HCT116 (cell line): ENCODE measurements at regions not wholly inside any gene's neighbourhood (a gene's known extent, or its start where the extent isn't known, plus 50 kb on each side); places are given as distances from the start of the nearest gene placed in this dataset.

Source experiments
- ATAC-seq: fragments of 200-7000 bp; cut with Tn5 transposase; 2 replicates; pipeline ENCODE4 v1.9.1; 2020; ENCODE audit warnings: mild to moderate bottlenecking, moderate library complexity
- BruUV-seq: library from RNA; stranded (reverse); fragments of 400-500 nt; replicated peaks from 2 replicates; lab custom pipeline; 2021; lab: Mats Ljungman, UMichigan
- CTCF ChIA-PET: fragments of 300-600 bp; sonication (Branson Sonifier 250); formaldehyde crosslinking; loops from one replicate; lab custom pipeline; 2021; ENCODE audit warnings: antibody characterized with exemption; lab: Charles Lee
- POLR2A ChIA-PET: fragments of 300-600, 350-600 bp; sonication (Branson Sonifier 250); formaldehyde crosslinking; loops from one replicate; lab custom pipeline; 2021; ENCODE audit warnings: antibody characterized with exemption; lab: Charles Lee
- RAD21 ChIA-PET, 2 experiments: fragments of 300-600 bp; sonication (Branson Sonifier 250); formaldehyde crosslinking; loops; one replicate each; lab custom pipeline; 2023; ENCODE audit warnings: low total read pairs in 2 of 2; ENCODE audit not compliant: uncharacterized antibody in 2 of 2, unreplicated experiment in 2 of 2, low non-redundant PET in 1 of 2; lab: Charles Lee
- DNase-seq: peaks from one replicate; pipeline ENCODE4 v3.0.0-alpha.2; 2010; ENCODE audit warnings: low read depth, low spot score
- H2AFZ ChIP-seq: fragments of 200-600 bp; shearing (Covaris generic), sonication (generic); 2 replicates; pipeline ENCODE4 v1.6.1; 2017; ENCODE audit warnings: low read depth, mixed run types, mixed read lengths, antibody characterized with exemption, low read length; ENCODE audit not compliant: poor library complexity, severe bottlenecking
- H3K27ac ChIP-seq: 2 replicates; pipeline ENCODE4 v1.5.1; 2012; ENCODE audit warnings: low read depth, low read length
- H3K27me3 ChIP-seq: fragments of 200-600 bp; sonication (generic); 2 replicates; pipeline ENCODE4 v1.6.1; 2016; ENCODE audit warnings: mixed run types, low read length, mixed read lengths; ENCODE audit not compliant: insufficient read depth
- H3K36me3 ChIP-seq, 2 experiments: fragments of 200-500 bp in 1 of 2; fragments of 200-600 bp in 1 of 2; sonication (Bioruptor generic) in 1 of 2; sonication (generic) in 1 of 2; 2 replicates each; pipeline versions ENCODE4 v1.5.1 to v1.6.1; 2014 to 2016; ENCODE audit warnings: low read length in 2 of 2, inconsistent platforms in 1 of 2, mixed read lengths in 1 of 2, mixed run types in 1 of 2; ENCODE audit not compliant: insufficient read depth in 2 of 2, control insufficient read depth in 1 of 2
- H3K4me1 ChIP-seq, 2 experiments: fragments of 200-600 bp in 1 of 2; sonication (generic) in 1 of 2; 2 replicates each; pipeline versions ENCODE4 v1.5.1 to v1.6.1; 2012 to 2017; ENCODE audit warnings: low read length in 2 of 2, inconsistent platforms in 1 of 2, mild to moderate bottlenecking in 1 of 2, mixed read lengths in 1 of 2, mixed run types in 1 of 2, moderate library complexity in 1 of 2; ENCODE audit not compliant: insufficient read depth in 2 of 2, control insufficient read depth in 1 of 2
- H3K4me2 ChIP-seq: fragments of 200-600 bp; sonication (generic); 2 replicates; pipeline ENCODE4 v1.6.1; 2017; ENCODE audit warnings: mixed run types, low read length, mixed read lengths
- H3K4me3 ChIP-seq, 2 experiments: fragments of 200-600 bp in 1 of 2; sonication (generic) in 1 of 2; replicated peaks in 1 of 2; 2 replicates each; pipeline ENCODE4 v1.5.1; 2011 to 2016; ENCODE audit warnings: low read length in 2 of 2, control low read depth in 1 of 2, low read depth in 1 of 2, mild to moderate bottlenecking in 1 of 2, mixed read lengths in 1 of 2, mixed run types in 1 of 2
- H3K79me2 ChIP-seq: fragments of 200-600 bp; sonication (generic); 2 replicates; pipeline ENCODE4 v1.6.1; 2017; ENCODE audit warnings: mild to moderate bottlenecking, mixed run types, low read length, moderate library complexity, mixed read lengths; ENCODE audit not compliant: insufficient read depth
- H3K9ac ChIP-seq: fragments of 200-600 bp; sonication (generic); 2 replicates; pipeline ENCODE4 v1.6.1; 2016; ENCODE audit warnings: low read length, mixed read lengths
- H3K9me2 ChIP-seq: fragments of 200-600 bp; sonication (generic), shearing (Covaris generic); 2 replicates; pipeline ENCODE4 v1.6.1; 2017; ENCODE audit warnings: mixed run types, mild to moderate bottlenecking, moderate library complexity; ENCODE audit not compliant: insufficient read depth
- H3K9me3 ChIP-seq, 2 experiments: fragments of 200-500 bp in 1 of 2; fragments of 200-600 bp in 1 of 2; sonication (Bioruptor generic) in 1 of 2; sonication (generic) in 1 of 2; 2 replicates each; pipeline ENCODE4 v1.6.1; 2014 to 2017; ENCODE audit warnings: low read length in 2 of 2, mixed read lengths in 2 of 2, inconsistent platforms in 1 of 2, low read depth in 1 of 2, mild to moderate bottlenecking in 1 of 2, mixed run types in 1 of 2, moderate library complexity in 1 of 2; ENCODE audit not compliant: control insufficient read depth in 1 of 2, insufficient read depth in 1 of 2
- H4K20me1 ChIP-seq: fragments of 200-600 bp; sonication (generic), shearing (Covaris generic); 2 replicates; pipeline ENCODE4 v1.6.1; 2017; ENCODE audit warnings: mixed run types, mild to moderate bottlenecking, moderate library complexity; ENCODE audit not compliant: insufficient read depth
- ATF3 ChIP-seq: IDR thresholded peaks from 2 replicates; pipeline ENCODE4 v1.6.1; 2012
- CBX3 ChIP-seq: IDR thresholded peaks from 2 replicates; pipeline ENCODE4 v1.6.1; 2012; ENCODE audit warnings: low read depth
- CEBPB ChIP-seq: IDR thresholded peaks from 2 replicates; pipeline ENCODE4 v1.6.1; 2012; ENCODE audit warnings: low read depth
- ELF1 ChIP-seq: IDR thresholded peaks from 2 replicates; pipeline ENCODE4 v1.6.1; 2012; ENCODE audit warnings: low read depth, borderline replicate concordance
- EZH2 ChIP-seq: fragments of 200-600 bp; sonication (generic); IDR thresholded peaks from 2 replicates; pipeline ENCODE4 v1.6.1; 2017; ENCODE audit warnings: antibody characterized with exemption, mixed run types
- EZH2phosphoT487 ChIP-seq: fragments of 200-600 bp; IDR thresholded peaks from 2 replicates; pipeline ENCODE4 v1.6.1; 2018; ENCODE audit warnings: antibody characterized with exemption, borderline replicate concordance
- FOSL1 ChIP-seq: IDR thresholded peaks from 2 replicates; pipeline ENCODE4 v1.6.1; 2012; ENCODE audit warnings: low read depth
- JUND ChIP-seq: IDR thresholded peaks from 2 replicates; pipeline ENCODE4 v1.6.1; 2012
- POLR2A ChIP-seq: IDR thresholded peaks from 2 replicates; pipeline ENCODE4 v1.7.0; 2011; ENCODE audit warnings: borderline replicate concordance; ENCODE audit not compliant: insufficient read depth, insufficient read length; ENCODE audit errors: extremely low read depth
- POLR2AphosphoS5 ChIP-seq: IDR thresholded peaks from 2 replicates; pipeline ENCODE4 v1.6.1; 2011; ENCODE audit warnings: mild to moderate bottlenecking, low read depth, low read length, moderate library complexity
- RAD21 ChIP-seq: IDR thresholded peaks from 2 replicates; pipeline ENCODE4 v1.6.1; 2012; ENCODE audit warnings: low read depth, mild to moderate bottlenecking
- REST ChIP-seq: IDR thresholded peaks from 2 replicates; pipeline ENCODE4 v1.6.1; 2012; ENCODE audit warnings: low read depth
- SIN3A ChIP-seq: IDR thresholded peaks from 2 replicates; pipeline ENCODE4 v1.6.1; 2012; ENCODE audit warnings: low read depth
- SP1 ChIP-seq: IDR thresholded peaks from 2 replicates; pipeline ENCODE4 v1.6.1; 2012; ENCODE audit warnings: low read depth
- SRF ChIP-seq: IDR thresholded peaks from 2 replicates; pipeline ENCODE4 v1.6.1; 2012; ENCODE audit warnings: low read depth
- TCF7L2 ChIP-seq: IDR thresholded peaks from 2 replicates; pipeline ENCODE4 v1.7.0; 2011; ENCODE audit warnings: borderline replicate concordance, inconsistent platforms; ENCODE audit not compliant: insufficient read depth, insufficient read length; ENCODE audit errors: extremely low read depth
- YY1 ChIP-seq: IDR thresholded peaks from 2 replicates; pipeline ENCODE4 v1.6.1; 2011; ENCODE audit warnings: low read length, low read depth, moderate library complexity, mild to moderate bottlenecking; ENCODE audit not compliant: insufficient replicate concordance; ENCODE audit errors: extremely low read depth
- ZBTB33 ChIP-seq: IDR thresholded peaks from 2 replicates; pipeline ENCODE4 v1.6.1; 2011; ENCODE audit warnings: mild to moderate bottlenecking, low read length, moderate library complexity; ENCODE audit not compliant: insufficient replicate concordance; ENCODE audit errors: extremely low read depth
- ZFX ChIP-seq: fragments of 450-650 bp; IDR thresholded peaks from 2 replicates; pipeline ENCODE4 v1.6.1; 2017
- ZNF274 ChIP-seq: fragments of 200-500 bp; sonication (Bioruptor generic); IDR thresholded peaks from 2 replicates; pipeline ENCODE4 v1.6.1; 2014; ENCODE audit warnings: mild to moderate bottlenecking, low read depth, low read length, inconsistent platforms
- intact Hi-C: fragments of 100-400 bp; cut with micrococcal nuclease; formaldehyde crosslinking; loops from 2 replicates; pipeline ENCODE4 v1.10.0; 2022

- Histone ChIP-seq H3K27me3 (no peaks in the 10 kb centered on the region), H3K9me3 (no peaks in the 10 kb centered on the region), H3K79me2 (no peaks in the 10 kb centered on the region), H3K9me2 (no peaks in the 10 kb centered on the region), H3K9ac (no peak overlapping the region), H2AFZ (no peak overlapping the region), H3K4me2 (no peak overlapping the region), H4K20me1 (no peaks in the 10 kb centered on the region), H3K36me3 (no peaks in the 10 kb centered on the region), H3K4me1 (no peaks in the 10 kb centered on the region), H3K4me3 (no peak overlapping the region), H3K27ac (no peak overlapping the region)
- TF ChIP-seq TCF7L2 (no peak), FOSL1 (no peak), ZNF274 (no peak), CBX3 (no peak), CEBPB (no peak), JUND (no peak), SIN3A (no peak), SP1 (no peak), EZH2phosphoT487 (no peak), REST (no peak), ZFX (no peak), ELF1 (no peak), POLR2AphosphoS5 (no peak), EZH2 (no peak), POLR2A (no peak), RAD21 (no peak), ZBTB33 (no peak), ATF3 (no peak), YY1 (no peak), SRF (no peak)
- no peak for ATAC-seq
- BruUV-seq, result no TSS peak
- ChIA-PET POLR2A (no interaction called here), RAD21 (no interaction called here), CTCF (interaction anchor here (0.6 kb wide), 1 partner anchor 35 kb away, joined by 3 read pairs; no protein-coding TSS in a partner anchor)
- intact Hi-C loops, result no loop called here
- no peak for DNase-seq
Observed at GRCh38 chr2:63662028-63662804, 73.5 kb downstream of the MDH1 start.
